ENCODE measurements at regions not wholly inside any gene's neighbourhood (a gene's known extent, or its start where the extent isn't known, plus 50 kb on each side); places are given as distances from the start of the nearest gene placed in this dataset.

- TF ChIP-seq, protein P1, sequence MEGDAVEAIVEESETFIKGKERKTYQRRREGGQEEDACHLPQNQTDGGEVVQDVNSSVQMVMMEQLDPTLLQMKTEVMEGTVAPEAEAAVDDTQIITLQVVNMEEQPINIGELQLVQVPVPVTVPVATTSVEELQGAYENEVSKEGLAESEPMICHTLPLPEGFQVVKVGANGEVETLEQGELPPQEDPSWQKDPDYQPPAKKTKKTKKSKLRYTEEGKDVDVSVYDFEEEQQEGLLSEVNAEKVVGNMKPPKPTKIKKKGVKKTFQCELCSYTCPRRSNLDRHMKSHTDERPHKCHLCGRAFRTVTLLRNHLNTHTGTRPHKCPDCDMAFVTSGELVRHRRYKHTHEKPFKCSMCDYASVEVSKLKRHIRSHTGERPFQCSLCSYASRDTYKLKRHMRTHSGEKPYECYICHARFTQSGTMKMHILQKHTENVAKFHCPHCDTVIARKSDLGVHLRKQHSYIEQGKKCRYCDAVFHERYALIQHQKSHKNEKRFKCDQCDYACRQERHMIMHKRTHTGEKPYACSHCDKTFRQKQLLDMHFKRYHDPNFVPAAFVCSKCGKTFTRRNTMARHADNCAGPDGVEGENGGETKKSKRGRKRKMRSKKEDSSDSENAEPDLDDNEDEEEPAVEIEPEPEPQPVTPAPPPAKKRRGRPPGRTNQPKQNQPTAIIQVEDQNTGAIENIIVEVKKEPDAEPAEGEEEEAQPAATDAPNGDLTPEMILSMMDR (conservative IDR thresholded peaks at IDR 0.05; ENCODE audit: low read length) = no peak
- no peak for TF ChIP-seq EZH2phosphoT487 (IDR thresholded peaks at IDR 0.05; ENCODE audit: borderline replicate concordance, low read depth, low read length)
Observed at GRCh38 chr13:40490086-40490758, 176.2 kb downstream of the FOXO1 start.
